GM21360 (cell line): ENCODE measurements at regions not wholly inside any gene's neighbourhood (a gene's known extent, or its start where the extent isn't known, plus 50 kb on each side); places are given as distances from the start of the nearest gene placed in this dataset.

Source experiments
- ATAC-seq: cut with Tn5 transposase; IDR thresholded peaks from one replicate; pipeline ENCODE4 v1.9.1; 2021; ENCODE audit warnings: mild to moderate bottlenecking, moderate library complexity; ENCODE audit not compliant: unreplicated experiment

DNA sequence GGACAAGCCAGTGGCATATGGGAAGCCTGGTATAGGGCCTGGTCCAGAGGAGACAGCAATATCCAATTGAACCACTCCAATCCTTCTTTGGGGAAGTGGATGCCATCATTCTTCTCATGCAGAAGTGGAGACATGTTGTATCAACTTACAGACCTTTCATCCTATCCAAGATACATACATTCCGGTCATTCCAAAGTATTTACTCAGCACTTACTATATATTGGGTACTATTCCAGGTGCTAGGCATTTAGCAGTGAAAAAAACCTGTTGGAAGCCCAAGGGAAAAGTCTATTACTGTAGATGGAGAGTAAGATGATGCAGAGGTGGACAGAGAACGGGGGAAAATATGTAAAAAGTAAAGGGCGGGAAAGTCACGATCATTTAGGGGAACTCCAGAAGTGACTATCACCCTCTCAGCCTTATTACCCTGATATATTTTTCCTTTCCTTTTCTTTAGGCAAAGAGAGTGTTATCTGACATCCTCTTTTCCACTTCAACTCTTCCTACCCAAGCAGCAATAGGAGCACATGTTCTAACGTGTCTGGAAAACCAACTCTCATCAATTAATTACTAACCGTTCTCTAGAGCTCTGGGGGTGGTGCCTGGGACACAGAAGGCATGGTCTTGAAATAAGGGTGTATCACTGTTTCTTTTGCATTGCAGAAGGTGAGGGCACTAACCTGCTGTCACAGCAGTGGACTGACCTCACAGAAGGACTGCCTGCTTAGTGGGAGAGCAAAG is 210.1 kb upstream of the MAF start:
- ATAC-seq, result no peak

DNA sequence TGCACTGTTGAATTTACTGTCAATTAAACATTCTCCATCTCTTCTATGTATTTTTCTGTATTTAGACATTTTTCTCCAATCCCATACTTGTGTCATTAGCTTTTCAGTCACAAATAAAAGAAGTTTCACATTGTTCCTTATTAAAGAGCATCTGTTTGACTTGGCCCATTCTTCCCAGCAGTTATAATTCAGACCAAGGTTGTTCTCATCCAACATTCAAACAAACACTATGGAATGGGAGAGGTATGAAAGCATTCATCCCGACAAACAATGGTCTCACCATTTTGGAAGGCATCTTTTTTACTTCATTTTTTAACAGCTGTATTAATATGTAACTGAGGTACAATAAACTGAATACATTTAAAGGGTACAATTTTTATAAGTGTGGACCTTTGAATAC is 208.8 kb upstream of the MAF start:
- ATAC-seq, result no peak

DNA sequence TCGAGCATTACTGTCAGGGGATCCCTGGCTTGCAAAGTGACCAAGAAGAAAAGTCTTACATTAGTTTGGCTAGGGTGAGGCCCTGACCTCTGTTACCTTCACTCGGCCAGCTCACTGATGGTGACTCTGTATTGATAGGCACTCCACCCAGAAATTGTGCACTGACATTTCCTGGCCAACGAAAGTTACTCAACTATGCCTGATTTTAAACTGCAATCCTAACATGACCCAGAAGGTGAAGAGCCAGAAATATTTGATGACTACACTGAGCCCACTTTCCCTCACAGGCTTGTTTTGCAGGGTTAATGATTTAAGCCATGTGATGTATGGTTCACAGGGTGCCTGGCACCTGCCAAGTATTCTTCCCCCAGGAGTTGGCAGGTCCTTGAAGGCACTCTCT is 208.2 kb upstream of the MAF start:
- no peak for ATAC-seq

DNA sequence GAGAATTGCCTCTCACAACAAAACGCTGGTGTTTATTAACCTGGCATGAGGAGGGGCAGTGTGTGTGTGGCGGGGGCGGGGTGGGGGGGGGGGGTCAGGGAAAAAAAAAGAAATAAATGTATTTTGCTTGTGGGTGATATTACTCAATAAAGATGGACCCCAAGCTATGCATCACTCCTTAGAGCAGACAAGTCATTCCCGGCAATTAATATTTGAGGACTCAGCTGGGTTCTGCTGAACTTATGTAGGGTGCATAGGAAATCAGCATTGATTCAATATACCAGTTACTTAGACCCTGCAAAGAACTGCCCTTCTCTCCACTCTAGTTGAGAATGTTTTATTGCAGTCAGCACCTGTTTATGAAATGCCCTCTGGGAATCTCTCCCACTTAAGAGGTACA is 206.2 kb upstream of the MAF start:
- ATAC-seq, result no peak

DNA sequence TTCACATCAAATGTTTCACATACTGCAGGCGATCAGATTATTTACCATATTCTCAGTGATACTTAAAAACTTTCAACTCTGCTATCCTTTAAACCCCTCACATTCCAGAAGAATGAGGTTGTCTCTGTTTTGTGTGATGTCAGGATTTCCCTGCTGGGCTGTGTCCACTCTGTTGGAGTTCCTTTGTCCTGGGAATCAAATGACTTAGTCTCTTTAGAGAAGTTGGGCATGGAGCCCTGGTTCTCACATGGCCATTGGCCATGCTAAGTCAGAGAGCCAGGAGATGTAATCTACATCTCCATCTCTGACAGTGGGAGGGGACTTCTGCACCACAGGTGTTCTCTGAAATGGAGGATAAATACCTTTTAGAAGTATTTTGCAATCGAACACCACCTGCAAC is 205.1 kb upstream of the MAF start:
- no peak for ATAC-seq

DNA sequence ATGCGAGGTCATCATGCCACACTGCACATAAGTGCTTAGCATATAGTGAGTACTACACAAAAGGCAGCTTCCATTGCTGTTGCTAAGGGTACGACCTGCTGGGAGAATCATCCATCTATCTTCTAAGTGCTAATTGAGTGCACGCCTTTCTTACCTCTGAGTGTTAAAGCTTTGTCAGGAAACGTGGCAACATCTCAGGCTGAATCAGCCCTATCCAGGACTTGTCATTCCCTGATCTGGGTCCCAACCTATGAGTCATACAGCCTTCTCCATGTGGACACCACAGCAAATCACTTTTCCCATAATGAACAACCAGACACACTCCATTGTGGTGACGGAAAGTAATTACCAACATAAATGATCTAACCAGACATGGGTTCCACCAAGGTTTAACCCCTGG is 201.1 kb upstream of the MAF start:
- ATAC-seq, result no peak

DNA sequence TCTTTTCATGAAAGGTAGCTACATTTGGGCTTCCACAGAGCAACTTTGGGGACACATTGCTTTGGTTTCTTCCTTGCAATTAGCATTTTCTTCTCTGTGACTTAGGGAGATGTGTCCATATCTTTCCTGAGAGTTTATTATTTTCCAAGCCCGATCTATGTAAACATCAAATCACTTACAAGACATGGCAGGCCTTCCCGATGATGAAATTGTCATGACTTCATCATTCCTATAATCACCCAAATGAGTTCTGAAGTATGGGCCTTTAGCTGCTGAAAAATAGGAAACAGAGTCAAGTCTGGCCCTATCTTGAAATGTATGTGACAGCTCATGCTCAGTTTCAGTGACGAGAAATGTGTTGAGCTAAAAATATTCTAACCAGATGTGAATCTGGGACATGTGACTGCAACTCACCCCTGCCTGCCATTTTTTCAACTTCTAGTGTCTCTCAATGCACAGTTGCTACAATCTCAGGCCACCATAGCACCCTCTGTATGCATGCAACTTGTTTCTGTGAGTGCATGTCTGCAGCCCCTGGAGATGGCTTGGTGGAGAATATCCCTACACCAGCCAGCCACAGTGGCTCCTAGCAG is 199.6 kb upstream of the MAF start:
- no peak for ATAC-seq

DNA sequence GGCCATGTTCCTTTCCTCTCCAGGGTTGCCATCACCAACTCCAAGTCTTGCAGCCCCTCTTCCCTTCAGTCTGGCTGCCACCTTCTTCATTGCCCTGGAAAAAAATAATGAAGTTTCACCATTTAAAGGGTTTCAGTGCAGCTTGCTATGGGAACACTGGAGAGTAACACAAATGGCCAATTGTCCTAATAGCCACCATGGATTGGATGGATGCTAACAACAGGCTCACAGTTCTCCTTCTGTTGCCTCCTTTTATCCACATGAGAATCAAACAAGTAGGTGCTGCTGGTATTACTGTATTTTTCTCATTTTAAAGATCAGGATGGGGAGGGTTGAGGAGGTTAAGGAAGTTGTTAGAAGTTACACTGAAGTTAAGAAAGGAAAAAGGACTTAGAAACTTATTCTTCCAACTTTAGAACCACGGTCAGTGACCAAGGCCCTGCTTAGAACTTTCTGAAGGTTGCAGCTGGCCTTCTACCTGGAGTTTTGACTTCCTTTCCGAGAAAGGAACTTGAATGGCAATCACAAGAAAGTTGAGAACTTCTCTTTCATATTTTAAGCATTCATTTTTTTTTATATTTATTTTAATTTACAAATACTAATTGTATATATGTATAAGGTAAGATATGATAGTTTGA is 198.0 kb upstream of the MAF start:
- no peak for ATAC-seq

DNA sequence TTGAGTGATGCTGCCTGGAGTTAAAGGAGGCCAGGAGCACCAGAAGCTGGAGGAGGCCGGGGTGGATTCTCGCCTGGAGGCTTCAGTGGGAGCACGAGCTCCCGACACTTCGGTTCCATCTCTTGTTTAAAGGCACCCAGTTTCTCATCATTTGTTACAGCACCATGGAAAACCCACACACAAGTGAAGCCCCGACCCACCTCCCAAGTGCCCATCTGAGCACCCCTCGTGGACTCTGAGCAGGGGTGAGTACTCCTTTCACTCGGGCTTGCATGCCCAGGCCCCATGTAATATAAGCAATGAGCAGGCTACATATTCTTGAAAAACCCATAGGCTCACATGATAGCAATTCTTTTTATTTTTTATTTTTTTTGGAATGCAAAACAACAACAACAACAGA is 196.9 kb upstream of the MAF start:
- ATAC-seq, result no peak

DNA sequence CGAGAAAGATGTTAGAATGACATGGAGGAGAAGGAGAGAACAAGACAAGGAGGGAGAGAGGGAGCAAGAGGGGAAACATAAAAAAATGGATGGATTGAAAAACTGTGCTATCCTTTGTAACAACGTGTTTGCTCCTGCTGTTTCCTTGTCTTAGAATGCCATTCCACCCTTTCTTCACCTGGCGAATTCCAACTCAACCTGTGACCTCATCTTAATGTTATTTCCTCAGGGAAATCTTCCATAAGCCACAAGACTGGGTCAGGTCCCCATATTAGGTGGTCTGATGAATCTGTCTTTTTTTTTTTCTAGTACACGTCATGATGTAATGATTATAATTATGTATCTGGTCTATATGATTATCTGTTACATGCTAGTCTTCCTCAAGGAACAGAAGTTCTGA is 195.0 kb upstream of the MAF start:
- ATAC-seq, result no peak

DNA sequence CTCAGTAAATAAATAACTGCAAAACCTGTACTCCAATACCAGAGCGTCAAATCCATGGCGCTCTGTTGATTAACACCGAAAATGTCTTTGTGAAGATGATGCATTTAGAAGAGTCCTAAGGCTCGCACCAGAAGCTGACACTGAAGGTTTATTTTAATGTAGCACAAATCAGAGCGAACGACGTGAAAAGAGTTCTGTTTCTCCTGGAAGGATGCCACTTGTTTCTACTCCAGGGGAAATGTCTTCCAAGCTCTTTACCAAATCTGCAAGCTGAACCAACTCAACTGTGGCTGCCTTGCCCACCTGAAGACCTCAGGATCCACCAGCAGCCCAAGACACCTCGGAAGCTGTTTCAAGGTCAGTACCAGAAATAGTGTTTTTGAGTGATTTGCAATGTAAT is 194.4 kb upstream of the MAF start:
- ATAC-seq, result no peak

DNA sequence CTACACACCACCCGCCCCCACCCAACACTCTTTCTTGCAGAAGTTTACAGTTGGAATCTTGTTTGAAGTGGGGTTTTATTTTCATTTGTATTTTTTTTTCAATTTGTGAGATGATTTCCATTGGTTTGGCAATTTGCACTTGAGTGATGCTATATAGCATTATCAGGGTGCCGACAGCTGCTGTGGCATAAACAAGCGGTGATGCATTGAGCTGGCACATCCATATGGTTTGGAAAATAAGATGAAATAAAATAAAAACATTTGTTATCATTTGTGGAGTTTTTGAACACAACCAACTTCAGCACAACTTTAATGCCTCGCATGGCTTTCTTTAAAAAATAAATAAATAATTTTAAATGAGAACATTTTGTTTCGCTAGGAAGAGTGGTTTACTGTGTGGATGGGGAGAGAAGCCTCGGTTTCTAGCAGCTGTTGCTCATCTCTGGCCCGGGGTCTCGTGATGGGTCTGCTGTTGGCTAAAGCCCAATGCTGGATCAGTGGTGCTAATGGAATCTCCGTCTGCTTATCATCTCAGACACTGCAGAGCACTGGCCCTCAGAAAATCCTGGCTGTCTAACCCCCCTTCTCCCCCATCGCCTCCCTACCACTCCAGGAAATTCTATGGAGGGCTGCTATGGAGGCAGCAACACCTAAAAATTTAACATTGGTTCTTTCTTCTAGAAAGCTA is 192.3 kb upstream of the MAF start:
- ATAC-seq, result no peak

DNA sequence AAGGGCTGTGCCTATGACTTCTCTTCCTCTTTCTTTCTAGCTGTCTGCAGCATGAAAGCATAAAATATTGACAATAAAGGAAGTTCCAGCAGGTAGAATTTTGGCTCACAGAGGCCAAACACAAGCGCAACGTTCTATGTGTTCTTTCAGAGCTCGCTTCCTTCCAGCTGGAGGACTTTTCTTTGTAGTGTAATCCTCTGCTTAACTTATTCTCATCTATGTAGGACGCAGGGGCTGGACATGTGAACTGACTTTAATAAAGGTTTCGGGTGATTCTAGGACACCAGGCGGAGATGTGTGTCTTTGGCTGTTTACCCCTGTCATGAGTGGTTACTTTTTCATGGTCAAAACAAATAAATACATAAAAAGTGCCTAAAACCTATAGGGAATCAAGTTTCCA is 191.5 kb upstream of the MAF start:
- no peak for ATAC-seq

DNA sequence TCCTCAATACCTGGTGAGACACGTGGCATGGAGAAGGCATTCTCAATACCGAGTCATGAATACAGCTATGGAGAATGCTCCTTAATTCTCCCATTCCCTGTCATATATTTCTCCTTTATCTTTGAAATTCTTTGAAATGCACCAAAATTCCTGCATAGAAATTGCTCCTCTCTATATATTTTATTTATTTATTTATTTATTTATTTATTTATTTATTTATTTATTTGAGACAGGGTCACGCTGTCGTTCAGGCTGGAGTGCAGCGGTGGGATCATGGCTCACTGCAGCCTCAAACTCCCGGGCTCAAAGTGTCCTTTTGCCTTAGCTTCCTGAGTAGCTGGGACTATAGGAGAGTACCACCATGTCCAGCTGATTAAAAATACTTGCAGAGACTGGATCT is 190.3 kb upstream of the MAF start:
- no peak for ATAC-seq

DNA sequence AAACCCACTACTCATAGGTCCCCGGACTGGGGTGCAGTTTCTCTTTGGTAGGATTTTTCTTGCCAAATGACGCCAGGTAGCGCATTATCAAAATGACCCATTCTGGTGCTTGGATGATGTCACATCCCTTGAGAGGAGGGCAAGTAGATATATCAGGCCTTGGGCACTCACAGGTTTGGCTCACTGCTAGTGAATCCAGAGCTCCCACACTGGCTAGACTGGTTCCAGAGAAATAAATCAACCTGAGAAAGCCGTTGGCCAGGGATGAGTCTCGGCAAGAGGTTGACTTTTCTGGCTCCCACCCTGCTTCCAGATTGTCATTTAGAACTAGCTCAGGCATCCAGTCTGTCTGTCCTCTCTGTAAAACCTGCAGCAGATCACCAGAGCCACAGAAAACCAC is 188.4 kb upstream of the MAF start:
- no peak for ATAC-seq

DNA sequence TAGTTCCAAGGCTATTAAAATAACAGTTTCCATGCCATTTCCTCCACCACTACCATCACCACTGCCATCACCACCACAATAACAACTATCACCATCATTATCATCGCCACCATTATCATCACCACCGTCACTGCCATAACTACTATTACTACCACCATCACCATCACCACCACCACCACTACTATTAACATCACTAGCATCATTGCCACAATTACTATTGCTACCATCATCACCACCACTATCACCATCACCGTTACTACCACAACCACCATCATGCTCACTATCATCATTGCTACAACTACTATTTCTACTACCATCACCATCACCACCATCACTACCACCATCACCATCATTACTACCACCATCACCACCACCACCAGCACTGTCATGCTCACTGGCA is 185.9 kb upstream of the MAF start:
- no peak for ATAC-seq

DNA sequence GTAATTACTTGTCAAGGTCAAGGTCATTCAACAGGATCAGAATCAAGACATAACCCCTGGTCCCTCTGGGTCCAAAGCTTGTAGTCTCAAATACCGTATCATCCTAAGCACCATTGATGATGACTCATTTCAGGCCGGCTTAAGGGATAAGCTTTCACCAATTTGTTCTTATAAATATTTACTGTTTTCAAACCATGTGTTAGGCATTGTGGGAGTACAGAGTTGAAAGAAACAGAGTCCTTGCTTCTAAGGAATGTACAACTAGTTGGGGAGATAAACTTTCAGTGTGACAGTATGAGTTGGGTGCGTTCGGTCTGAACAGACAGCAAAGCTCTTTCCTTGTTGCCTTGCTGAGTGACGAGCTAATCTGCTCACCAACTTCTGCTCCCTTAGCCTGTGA is 183.5 kb upstream of the MAF start:
- no peak for ATAC-seq

DNA sequence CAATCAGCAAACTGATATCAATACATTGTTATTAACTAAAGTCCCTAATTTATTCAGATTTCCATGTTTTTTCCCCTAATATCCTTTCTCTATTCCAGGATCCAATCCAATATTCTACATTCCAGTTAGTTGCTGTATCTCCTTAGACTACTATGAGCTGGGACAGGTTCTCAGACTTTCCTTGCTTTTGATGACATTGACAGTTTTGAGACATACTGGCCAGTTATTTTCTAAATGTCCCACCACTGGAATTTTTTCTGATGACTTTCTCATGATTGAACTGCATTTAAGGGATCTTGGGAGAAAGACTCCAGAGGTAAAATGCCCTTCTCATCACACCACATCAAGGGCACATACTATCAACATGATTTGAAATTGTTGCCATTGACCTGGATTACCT is 177.1 kb upstream of the MAF start:
- ATAC-seq, result no peak

DNA sequence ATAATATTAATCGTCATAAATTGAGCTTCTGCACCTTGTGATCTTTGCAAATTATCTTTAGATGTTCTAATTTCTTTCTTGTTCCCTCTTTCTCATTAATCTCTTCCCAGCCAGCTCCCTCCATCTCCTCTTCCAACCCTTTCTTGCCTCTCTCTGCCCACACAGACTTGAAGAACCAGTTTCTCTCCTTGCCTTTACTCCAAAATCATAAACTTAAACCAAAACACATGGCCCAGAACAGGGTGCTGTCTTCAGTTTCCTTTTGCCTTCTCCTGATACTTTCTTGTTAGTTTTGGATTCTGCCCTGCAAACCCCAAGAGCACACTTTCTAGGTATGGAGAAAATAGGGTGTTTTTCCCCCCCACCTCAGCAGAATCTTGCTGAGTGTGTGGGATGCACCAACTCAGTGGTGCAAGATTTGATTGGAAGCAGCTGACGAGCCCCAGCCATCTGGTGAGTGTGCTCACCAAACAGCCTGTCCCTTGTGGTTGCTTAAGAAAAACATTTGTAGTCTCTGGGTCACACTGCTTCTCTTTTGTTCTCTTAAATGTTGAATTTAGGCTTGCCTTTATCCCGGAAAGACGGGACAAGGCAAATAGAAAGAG is 175.8 kb upstream of the MAF start:
- no peak for ATAC-seq

DNA sequence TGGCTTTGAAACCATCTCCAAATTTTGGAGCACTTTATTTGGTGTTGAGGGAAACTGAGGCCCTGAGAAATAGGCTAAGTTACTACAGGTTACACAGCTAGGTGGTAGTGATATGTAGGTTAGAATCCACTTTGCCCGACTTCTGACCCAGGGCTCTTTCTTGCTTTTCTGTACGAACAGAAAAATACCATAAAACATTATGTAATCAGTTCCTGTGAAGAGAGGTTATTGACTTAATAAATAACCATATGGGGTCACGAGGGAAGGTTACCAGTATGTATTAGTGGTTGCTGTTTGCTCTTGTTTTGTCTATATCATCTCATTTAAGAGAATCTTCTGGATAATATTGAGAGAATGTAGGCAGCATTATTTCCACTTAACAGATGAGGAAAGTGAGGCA is 172.2 kb upstream of the MAF start:
- no peak for ATAC-seq

DNA sequence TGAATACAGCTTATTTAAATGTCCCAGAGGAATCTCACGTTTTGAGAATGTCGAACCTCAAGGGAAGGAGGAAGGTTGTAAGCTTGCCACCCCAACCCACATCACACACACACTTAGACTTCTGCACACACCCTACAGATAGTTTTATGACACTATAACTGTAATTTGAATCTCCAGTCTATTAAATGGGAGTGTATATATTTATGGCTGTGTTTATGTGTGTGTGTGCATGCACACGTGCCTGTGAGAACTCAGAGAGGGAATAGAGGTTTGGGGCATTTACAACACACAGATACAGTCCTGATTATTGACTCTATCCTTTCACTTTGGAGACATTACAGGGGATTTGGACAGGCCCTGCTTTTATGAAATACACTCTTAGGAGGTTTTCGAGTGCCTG is 171.5 kb upstream of the MAF start:
- ATAC-seq, result no peak
